H1 (cell line): ENCODE measurements at regions not wholly inside any gene's neighbourhood (a gene's known extent, or its start where the extent isn't known, plus 50 kb on each side); places are given as distances from the start of the nearest gene placed in this dataset.

ENCODE experiments used
- CTCF ChIA-PET: fragments of 300-600 bp; sonication (Branson Sonifier 250); formaldehyde crosslinking; loops from one replicate; lab custom pipeline; 2021; ENCODE audit not compliant: partially characterized antibody; lab: Charles Lee
- POLR2A ChIA-PET: fragments of 300-600 bp; sonication (Branson Sonifier 250); formaldehyde crosslinking; loops from one replicate; lab custom pipeline; 2021; ENCODE audit warnings: inconsistent platforms; ENCODE audit not compliant: partially characterized antibody; lab: Charles Lee
- DNase-seq, 2 experiments: peaks; one replicate each; pipeline versions ENCODE4 v3.0.0 to v3.0.0-alpha.2; 2010 to 2022; ENCODE audit warnings: low spot score in 2 of 2, low read depth in 1 of 2, mixed read lengths in 1 of 2
- FAIRE-seq: peaks from 2 replicates; lab custom pipeline; 2011; peaks lifted over from hg19 to GRCh38; lab: Jason Lieb, UNC
- H2AFZ ChIP-seq: 2 replicates; pipeline ENCODE4 v1.8.1; 2012; ENCODE audit warnings: low read length, inconsistent platforms
- H2AK5ac ChIP-seq: 2 replicates; pipeline ENCODE4 v1.6.1; 2013; ENCODE audit warnings: low read depth, low read length
- H2BK120ac ChIP-seq: replicated peaks from 2 replicates; pipeline ENCODE3; 2013; ENCODE audit warnings: low read depth, low read length, inconsistent platforms
- H2BK12ac ChIP-seq: 2 replicates; pipeline ENCODE4 v1.6.1; 2013; ENCODE audit warnings: low read depth, low read length
- H2BK15ac ChIP-seq: 2 replicates; pipeline ENCODE4 v1.6.1; 2013; ENCODE audit warnings: low read length
- H2BK20ac ChIP-seq: 2 replicates; pipeline ENCODE4 v1.6.1; 2013; ENCODE audit warnings: low read length
- H2BK5ac ChIP-seq: 2 replicates; pipeline ENCODE4 v1.6.1; 2013; ENCODE audit warnings: low read depth, low read length
- H3K14ac ChIP-seq: 2 replicates; pipeline ENCODE4 v1.6.1; 2013; ENCODE audit warnings: inconsistent platforms; ENCODE audit not compliant: insufficient read length
- H3K18ac ChIP-seq: 2 replicates; pipeline ENCODE4 v1.6.1; 2013; ENCODE audit warnings: low read length; ENCODE audit errors: extremely low read depth
- H3K23ac ChIP-seq: 2 replicates; pipeline ENCODE4 v1.6.1; 2013; ENCODE audit warnings: inconsistent platforms; ENCODE audit not compliant: insufficient read length
- H3K23me2 ChIP-seq: 2 replicates; pipeline ENCODE4 v1.6.1; 2013; ENCODE audit warnings: low read depth, low read length
- H3K27ac ChIP-seq: 2 replicates; pipeline ENCODE4 v1.6.1; 2011; ENCODE audit warnings: low read depth, low read length, inconsistent platforms
- H3K27me3 ChIP-seq, 4 experiments: replicated peaks in 1 of 4; 1 replicate in 1 of 4; 2 replicates in 3 of 4; pipeline versions ENCODE4 v1.6.1 to v1.8.1; 2011 to 2013; ENCODE audit warnings: low read length in 3 of 4, mild to moderate bottlenecking in 3 of 4, inconsistent platforms in 2 of 4, mixed read lengths in 2 of 4, moderate library complexity in 1 of 4; ENCODE audit not compliant: control insufficient read depth in 3 of 4, insufficient read depth in 3 of 4; ENCODE audit errors: extremely low read depth in 1 of 4
- H3K36me3 ChIP-seq, 4 experiments: 2 replicates each; pipeline versions ENCODE4 v1.6.1 to v1.8.1; 2011 to 2013; ENCODE audit warnings: mild to moderate bottlenecking in 4 of 4, low read length in 3 of 4, moderate library complexity in 2 of 4, control low read depth in 1 of 4, inconsistent platforms in 1 of 4; ENCODE audit not compliant: insufficient read depth in 4 of 4, control insufficient read depth in 2 of 4
- H3K4ac ChIP-seq: replicated peaks from 2 replicates; pipeline ENCODE3; 2013; ENCODE audit warnings: low read length, low read depth, mixed read lengths, inconsistent platforms; ENCODE audit not compliant: insufficient read length
- H3K4me1 ChIP-seq, 4 experiments: replicated peaks in 1 of 4; 1 replicate in 1 of 4; 2 replicates in 3 of 4; pipeline versions ENCODE4 v1.6.1 to v1.8.1; 2011 to 2013; ENCODE audit warnings: low read length in 3 of 4, inconsistent platforms in 2 of 4, mixed read lengths in 1 of 4; ENCODE audit not compliant: insufficient read depth in 4 of 4, control insufficient read depth in 3 of 4
- H3K4me2 ChIP-seq, 2 experiments: 2 replicates each; pipeline versions ENCODE4 v1.6.1 to v1.8.1; 2011 to 2013; ENCODE audit warnings: low read depth in 2 of 2, low read length in 2 of 2, control low read depth in 1 of 2, inconsistent platforms in 1 of 2, mild to moderate bottlenecking in 1 of 2; ENCODE audit not compliant: insufficient read depth in 1 of 2
- H3K4me3 ChIP-seq, 4 experiments: fragments of 200-600, 300-600 bp in 1 of 4; sonication (generic), shearing (Covaris generic), sonication (Bioruptor Twin) in 1 of 4; 2 replicates each; pipeline versions ENCODE4 v1.5.1 to v1.8.1; 2011 to 2016; ENCODE audit warnings: low read length in 4 of 4, low read depth in 3 of 4, control low read depth in 2 of 4, inconsistent platforms in 2 of 4, mild to moderate bottlenecking in 2 of 4, mixed read lengths in 1 of 4, moderate library complexity in 1 of 4; ENCODE audit not compliant: insufficient read depth in 2 of 4; ENCODE audit errors: extremely low read depth in 1 of 4
- H3K56ac ChIP-seq: replicated peaks from 2 replicates; pipeline ENCODE3; 2013; ENCODE audit warnings: low read depth, mild to moderate bottlenecking, mixed read lengths, low read length, inconsistent platforms; ENCODE audit not compliant: insufficient read length
- H3K79me1 ChIP-seq: 2 replicates; pipeline ENCODE4 v1.6.1; 2013; ENCODE audit warnings: low read depth, low read length, control low read depth
- H3K79me2 ChIP-seq, 2 experiments: 2 replicates each; pipeline versions ENCODE4 v1.6.1 to v1.8.1; 2012 to 2013; ENCODE audit warnings: low read length in 2 of 2, mild to moderate bottlenecking in 2 of 2, inconsistent platforms in 1 of 2; ENCODE audit not compliant: insufficient read depth in 2 of 2, control insufficient read depth in 1 of 2
- H3K9ac ChIP-seq, 4 experiments: replicated peaks in 1 of 4; 1 replicate in 1 of 4; 2 replicates in 3 of 4; pipeline versions ENCODE4 v1.6.1 to v1.8.1; 2011 to 2013; ENCODE audit warnings: low read depth in 3 of 4, low read length in 3 of 4, control low read depth in 2 of 4, mild to moderate bottlenecking in 2 of 4, moderate library complexity in 2 of 4, inconsistent platforms in 1 of 4; ENCODE audit errors: extremely low read depth in 1 of 4
- H3K9me3 ChIP-seq, 2 experiments: 2 replicates each; pipeline versions ENCODE4 v1.6.1 to v1.8.1; 2012 to 2013; ENCODE audit warnings: mild to moderate bottlenecking in 2 of 2, moderate library complexity in 2 of 2, control low read depth in 1 of 2, inconsistent platforms in 1 of 2, low read depth in 1 of 2, low read length in 1 of 2, mixed read lengths in 1 of 2; ENCODE audit not compliant: insufficient read depth in 2 of 2
- H4K20me1 ChIP-seq, 2 experiments: replicated peaks in 1 of 2; 2 replicates each; pipeline versions ENCODE3 to v1.8.1; 2011 to 2013; ENCODE audit warnings: inconsistent platforms in 2 of 2, low read length in 2 of 2, mild to moderate bottlenecking in 1 of 2; ENCODE audit not compliant: insufficient read depth in 2 of 2, control insufficient read depth in 1 of 2
- H4K5ac ChIP-seq: 2 replicates; pipeline ENCODE4 v1.6.1; 2013; ENCODE audit warnings: low read length, low read depth, mixed read lengths, inconsistent platforms; ENCODE audit not compliant: insufficient read length
- H4K8ac ChIP-seq: 2 replicates; pipeline ENCODE4 v1.8.0; 2013; ENCODE audit warnings: mild to moderate bottlenecking, moderate library complexity, low read length, inconsistent platforms; ENCODE audit not compliant: insufficient read depth; ENCODE audit errors: extremely low read depth
- H4K91ac ChIP-seq: replicated peaks from 2 replicates; pipeline ENCODE3; 2013; ENCODE audit warnings: low read length, mixed read lengths, inconsistent platforms; ENCODE audit not compliant: insufficient read length
- BRCA1 ChIP-seq: IDR thresholded peaks from 2 replicates; pipeline ENCODE4 v1.6.1; 2012; ENCODE audit warnings: low read depth, low read length, improper control_type of control experiment
- CHD1 ChIP-seq: IDR thresholded peaks from 2 replicates; pipeline ENCODE4 v1.6.1; 2012; ENCODE audit warnings: low read depth, low read length, improper control_type of control experiment
- CHD2 ChIP-seq: IDR thresholded peaks from 2 replicates; pipeline ENCODE4 v1.6.1; 2012; ENCODE audit warnings: low read length, improper control_type of control experiment
- HDAC2 ChIP-seq, 2 experiments: fragments of 300-600 bp in 1 of 2; sonication (generic) in 1 of 2; IDR thresholded peaks; 2 replicates each; pipeline ENCODE4 v1.6.1; 2011 to 2012; ENCODE audit warnings: low read depth in 2 of 2, low read length in 2 of 2, mild to moderate bottlenecking in 2 of 2, moderate library complexity in 2 of 2, borderline replicate concordance in 1 of 2, inconsistent platforms in 1 of 2
- HDAC6 ChIP-seq: IDR thresholded peaks from one replicate; pipeline ENCODE4 v1.7.1; 2012; ENCODE audit warnings: low read depth, mild to moderate bottlenecking, inconsistent platforms, low read length, moderate library complexity
- POU5F1 ChIP-seq: IDR thresholded peaks from 2 replicates; pipeline ENCODE4 v1.6.1; 2011; ENCODE audit warnings: low read depth, mild to moderate bottlenecking, low read length, moderate library complexity
- RNF2 ChIP-seq: fragments of 200-900, 300-1000 bp; sonication (generic); IDR thresholded peaks from 2 replicates; pipeline ENCODE4 v1.7.1; 2016; ENCODE audit warnings: borderline replicate concordance, low read depth, mild to moderate bottlenecking, antibody characterized with exemption, low read length; ENCODE audit not compliant: poor library complexity, severe bottlenecking; ENCODE audit errors: missing control alignments
- SAP30 ChIP-seq: fragments of 300-600 bp; sonication (generic); IDR thresholded peaks from 2 replicates; pipeline ENCODE4 v1.7.1; 2012; ENCODE audit warnings: low read length, moderate library complexity, mild to moderate bottlenecking, inconsistent platforms; ENCODE audit not compliant: insufficient read depth, insufficient replicate concordance
- SIRT6 ChIP-seq: IDR thresholded peaks from one replicate; pipeline ENCODE4 v1.7.1; 2012; ENCODE audit warnings: low read length, inconsistent platforms
- SP4 ChIP-seq: IDR thresholded peaks from 2 replicates; pipeline ENCODE4 v1.6.1; 2012; ENCODE audit warnings: low read length, inconsistent platforms
- TAF1 ChIP-seq: IDR thresholded peaks from 2 replicates; pipeline ENCODE4 v1.6.1; 2011; ENCODE audit warnings: mild to moderate bottlenecking, low read depth, low read length
- TBP ChIP-seq: IDR thresholded peaks from 2 replicates; pipeline ENCODE4 v1.6.1; 2011; ENCODE audit warnings: low read depth, low read length, improper control_type of control experiment
- WGBS, 2 experiments: shearing (Covaris generic) in 1 of 2; methylation state at CpG; one replicate each; pipeline versions ENCODE4 v1.1.6 to v1.1.7; 2013 to 2015; ENCODE audit warnings: low lambda C conversion rate in 2 of 2, mixed read lengths in 2 of 2, inconsistent platforms in 1 of 2, low coverage in 1 of 2, missing lambda C conversion rate in 1 of 2; ENCODE audit not compliant: insufficient replicate concordance in 2 of 2, insufficient coverage in 1 of 2, insufficient read length in 1 of 2; ENCODE audit errors: extremely low coverage in 1 of 2, missing lambda C conversion rate in 1 of 2; 5-methylcytosine and 5-hydroxymethylcytosine counted together
- TF ChIP-seq, protein P1 (sequence below), 3 experiments: IDR thresholded peaks; 1 replicate in 2 of 3; 2 replicates in 1 of 3; pipeline versions ENCODE4 v1.5.1 to v1.6.1; 2011; ENCODE audit warnings: low read length in 3 of 3, mild to moderate bottlenecking in 3 of 3, inconsistent platforms in 2 of 3, low read depth in 1 of 3, moderate library complexity in 1 of 3; ENCODE audit not compliant: insufficient read depth in 1 of 3; ENCODE audit errors: control extremely low read depth in 1 of 3

DNA sequence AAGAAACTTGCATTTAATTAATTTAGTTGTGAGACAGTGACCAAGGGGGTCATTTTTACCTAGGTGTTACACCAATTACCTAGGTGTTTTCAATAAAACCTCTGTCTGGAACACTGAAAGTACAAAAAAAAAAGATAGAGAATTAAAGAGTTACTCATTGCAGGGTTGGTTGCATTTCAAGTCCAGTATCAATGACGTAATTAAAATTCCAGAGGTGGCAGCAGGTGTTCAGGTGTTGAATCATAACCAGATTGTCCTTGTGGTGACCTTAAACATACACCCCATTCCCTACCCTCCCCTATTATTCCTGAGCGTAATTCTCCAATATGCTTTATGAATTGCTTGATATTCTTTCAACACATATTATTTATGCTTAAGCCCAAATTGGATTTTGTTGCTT, 352.0 kb upstream of the SLC8A1 start:
- Histone ChIP-seq H3K56ac (no peak overlapping the region), H3K23me2 (no peaks in the 10 kb centered on the region), H2BK120ac (no peak overlapping the region), H3K27me3 (no peaks in the 10 kb centered on the region), H3K27ac (no peak overlapping the region), H4K20me1 (no peaks in the 10 kb centered on the region), H4K8ac (no peak overlapping the region), H3K14ac (no peak overlapping the region), H3K4me3 (no peak overlapping the region), H2BK15ac (no peak overlapping the region), H2BK12ac (no peak overlapping the region), H3K23ac (no peak overlapping the region), H3K79me2 (no peaks in the 10 kb centered on the region), H3K4me2 (no peak overlapping the region), H2BK5ac (no peak overlapping the region), H2BK20ac (no peak overlapping the region), H3K9me3 (no peaks in the 10 kb centered on the region), H4K5ac (no peak overlapping the region), H2AFZ (no peak overlapping the region), H3K18ac (no peak overlapping the region), H4K91ac (no peak overlapping the region), H3K79me1 (no peaks in the 10 kb centered on the region), H3K9ac (no peak overlapping the region), H3K36me3 (no peaks in the 10 kb centered on the region), H3K4me1 (no peaks in the 10 kb centered on the region), H2AK5ac (no peak overlapping the region), H3K4ac (no peak overlapping the region)
- 83% methylated on average over 2 of the region's 2 CpGs; no CpG with 5 or more reads in 1 of the 2 experiments for WGBS, 2 experiments
- CTCF ChIA-PET: interaction anchor here (0.6 kb wide), 1 partner anchor 470 kb away, joined by 3 read pairs; no protein-coding TSS in a partner anchor
- POLR2A ChIA-PET: no interaction called here
- FAIRE-seq: no peak
- DNase-seq: no peak
- TF ChIP-seq TAF1: no peak
- TF ChIP-seq TBP: no peak
- no peak for TF ChIP-seq RNF2
- no peak for TF ChIP-seq HDAC2 (IDR thresholded peaks at IDR 0.05; ENCODE audit: borderline replicate concordance in 1 of 2, low read depth in 2 of 2, low read length in 2 of 2)
- no peak for TF ChIP-seq BRCA1
- no peak for TF ChIP-seq SIRT6
- TF ChIP-seq CHD2: no peak
- TF ChIP-seq SAP30: no peak
- TF ChIP-seq, protein P1, sequence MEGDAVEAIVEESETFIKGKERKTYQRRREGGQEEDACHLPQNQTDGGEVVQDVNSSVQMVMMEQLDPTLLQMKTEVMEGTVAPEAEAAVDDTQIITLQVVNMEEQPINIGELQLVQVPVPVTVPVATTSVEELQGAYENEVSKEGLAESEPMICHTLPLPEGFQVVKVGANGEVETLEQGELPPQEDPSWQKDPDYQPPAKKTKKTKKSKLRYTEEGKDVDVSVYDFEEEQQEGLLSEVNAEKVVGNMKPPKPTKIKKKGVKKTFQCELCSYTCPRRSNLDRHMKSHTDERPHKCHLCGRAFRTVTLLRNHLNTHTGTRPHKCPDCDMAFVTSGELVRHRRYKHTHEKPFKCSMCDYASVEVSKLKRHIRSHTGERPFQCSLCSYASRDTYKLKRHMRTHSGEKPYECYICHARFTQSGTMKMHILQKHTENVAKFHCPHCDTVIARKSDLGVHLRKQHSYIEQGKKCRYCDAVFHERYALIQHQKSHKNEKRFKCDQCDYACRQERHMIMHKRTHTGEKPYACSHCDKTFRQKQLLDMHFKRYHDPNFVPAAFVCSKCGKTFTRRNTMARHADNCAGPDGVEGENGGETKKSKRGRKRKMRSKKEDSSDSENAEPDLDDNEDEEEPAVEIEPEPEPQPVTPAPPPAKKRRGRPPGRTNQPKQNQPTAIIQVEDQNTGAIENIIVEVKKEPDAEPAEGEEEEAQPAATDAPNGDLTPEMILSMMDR (IDR thresholded peaks at IDR 0.05; ENCODE audit: control extremely low read depth in 1 of 3, insufficient read depth in 1 of 3, low read depth in 1 of 3, low read length in 3 of 3): no peak
- no peak for TF ChIP-seq POU5F1
- TF ChIP-seq HDAC6: no peak
- TF ChIP-seq CHD1: no peak
- TF ChIP-seq SP4: no peak
